22Rv1 (cell line): ENCODE measurements at regions not wholly inside any gene's neighbourhood (a gene's known extent, or its start where the extent isn't known, plus 50 kb on each side); places are given as distances from the start of the nearest gene placed in this dataset.

Source experiments
- ZFX ChIP-seq: fragments of 450-650 bp; IDR thresholded peaks from 2 replicates; pipeline ENCODE4 v1.6.1; 2017; ENCODE audit warnings: antibody characterized with exemption, borderline replicate concordance
- TF ChIP-seq, protein P1 (sequence below): fragments of 450-650 bp; IDR thresholded peaks from 2 replicates; pipeline ENCODE4 v1.5.1; 2017; ENCODE audit warnings: mild to moderate bottlenecking

- TF ChIP-seq, protein P1, sequence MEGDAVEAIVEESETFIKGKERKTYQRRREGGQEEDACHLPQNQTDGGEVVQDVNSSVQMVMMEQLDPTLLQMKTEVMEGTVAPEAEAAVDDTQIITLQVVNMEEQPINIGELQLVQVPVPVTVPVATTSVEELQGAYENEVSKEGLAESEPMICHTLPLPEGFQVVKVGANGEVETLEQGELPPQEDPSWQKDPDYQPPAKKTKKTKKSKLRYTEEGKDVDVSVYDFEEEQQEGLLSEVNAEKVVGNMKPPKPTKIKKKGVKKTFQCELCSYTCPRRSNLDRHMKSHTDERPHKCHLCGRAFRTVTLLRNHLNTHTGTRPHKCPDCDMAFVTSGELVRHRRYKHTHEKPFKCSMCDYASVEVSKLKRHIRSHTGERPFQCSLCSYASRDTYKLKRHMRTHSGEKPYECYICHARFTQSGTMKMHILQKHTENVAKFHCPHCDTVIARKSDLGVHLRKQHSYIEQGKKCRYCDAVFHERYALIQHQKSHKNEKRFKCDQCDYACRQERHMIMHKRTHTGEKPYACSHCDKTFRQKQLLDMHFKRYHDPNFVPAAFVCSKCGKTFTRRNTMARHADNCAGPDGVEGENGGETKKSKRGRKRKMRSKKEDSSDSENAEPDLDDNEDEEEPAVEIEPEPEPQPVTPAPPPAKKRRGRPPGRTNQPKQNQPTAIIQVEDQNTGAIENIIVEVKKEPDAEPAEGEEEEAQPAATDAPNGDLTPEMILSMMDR: no peak
- no peak for TF ChIP-seq ZFX
Measured at GRCh38 chr7:46028246-46028645, 107.2 kb upstream of the IGFBP3 start.
